Glutamatergic neuron (in vitro differentiated cells): ENCODE measurements at regions not wholly inside any gene's neighbourhood (a gene's known extent, or its start where the extent isn't known, plus 50 kb on each side); places are given as distances from the start of the nearest gene placed in this dataset.
A peak's percentile ranks its signal among the peaks of the same experiment; 100 is the strongest.

ENCODE experiments used
- DNase-seq: peaks from one replicate; pipeline ENCODE4 v3.0.0; 2022
- H3K27ac Mint-ChIP-seq: one replicate; pipeline ENCODE4 v1.8.0; 2020; ENCODE audit warnings: mild to moderate bottlenecking, mixed read lengths, inconsistent platforms; ENCODE audit not compliant: unreplicated experiment
- H3K27me3 Mint-ChIP-seq: one replicate; pipeline ENCODE4 v1.8.0; 2020; ENCODE audit warnings: mild to moderate bottlenecking, moderate library complexity, mixed read lengths, inconsistent platforms; ENCODE audit not compliant: unreplicated experiment
- H3K36me3 Mint-ChIP-seq: one replicate; pipeline ENCODE4 v1.8.0; 2020; ENCODE audit warnings: mild to moderate bottlenecking, mixed read lengths, inconsistent platforms; ENCODE audit not compliant: unreplicated experiment
- H3K4me1 Mint-ChIP-seq: one replicate; pipeline ENCODE4 v1.8.0; 2020; ENCODE audit warnings: mild to moderate bottlenecking, low read depth, mixed read lengths, inconsistent platforms; ENCODE audit not compliant: unreplicated experiment
- H3K4me3 Mint-ChIP-seq: one replicate; pipeline ENCODE4 v1.8.0; 2020; ENCODE audit warnings: mild to moderate bottlenecking, mixed read lengths, inconsistent platforms; ENCODE audit not compliant: unreplicated experiment
- H3K9me3 Mint-ChIP-seq: one replicate; pipeline ENCODE4 v1.8.0; 2020; ENCODE audit warnings: mild to moderate bottlenecking, moderate library complexity, mixed read lengths, inconsistent platforms; ENCODE audit not compliant: unreplicated experiment
- CTCF ChIP-seq: fragments of 200-600 bp; sonication (generic); IDR thresholded peaks from one replicate; pipeline ENCODE4 v1.5.0; 2021; ENCODE audit not compliant: partially characterized antibody, unreplicated experiment

GRCh38 chr10:42970451-42971250, 106.2 kb upstream of the RET start:
- peak; percentile 19 for DNase-seq
- peaks cover 4% of the 10 kb centered on the region for H3K4me1 Mint-ChIP-seq

DNA sequence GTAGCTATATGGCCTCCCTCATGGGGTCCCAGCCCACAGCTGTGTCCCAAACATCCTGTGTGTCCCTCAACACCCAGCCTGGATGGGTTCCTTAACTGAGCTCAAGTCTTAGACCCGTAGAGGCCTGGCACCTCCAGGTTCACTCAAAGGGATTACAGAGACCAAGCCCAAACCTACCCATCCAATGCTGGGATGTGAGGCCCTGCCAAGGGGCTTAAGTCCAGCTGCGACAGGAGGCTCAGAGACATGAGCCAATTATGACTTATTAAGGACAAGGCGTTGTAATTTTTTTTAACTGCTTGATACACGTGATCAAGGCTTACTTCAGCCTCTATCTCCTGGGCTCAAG, 105.6 kb upstream of the RET start:
- Mint-ChIP-seq H3K4me3 (no peak overlapping the region), H3K36me3 (no peaks in the 10 kb centered on the region), H3K27ac (no peak overlapping the region), H3K9me3 (peaks cover 3% of the 10 kb centered on the region), H3K4me1 (peaks cover 4% of the 10 kb centered on the region), H3K27me3 (peaks cover 3% of the 10 kb centered on the region)
- no peak for DNase-seq
- TF ChIP-seq CTCF: no peak

More at GRCh38 chr10:42970451-42971250, 106.2 kb upstream of the RET start:
- peaks cover 3% of the 10 kb centered on the region for H3K27me3 Mint-ChIP-seq
- no peak for TF ChIP-seq CTCF
- no peak overlapping the region for H3K27ac Mint-ChIP-seq
- H3K9me3 Mint-ChIP-seq: peaks cover 3% of the 10 kb centered on the region
- no peaks in the 10 kb centered on the region for H3K36me3 Mint-ChIP-seq
- H3K4me3 Mint-ChIP-seq: no peak overlapping the region

GRCh38 chr10:42972946-42973345, 103.9 kb upstream of the RET start:
- Mint-ChIP-seq H3K9me3 (peaks cover 4% of the 10 kb centered on the region), H3K27ac (no peak overlapping the region), H3K27me3 (peaks cover 6% of the 10 kb centered on the region), H3K4me3 (no peak overlapping the region), H3K36me3 (no peaks in the 10 kb centered on the region), H3K4me1 (peaks cover 4% of the 10 kb centered on the region)
- no peak for DNase-seq
- no peak for TF ChIP-seq CTCF

- H3K4me3 Mint-ChIP-seq: no peak overlapping the region
- H3K9me3 Mint-ChIP-seq: peaks cover 4% of the 10 kb centered on the region
- H3K36me3 Mint-ChIP-seq: no peaks in the 10 kb centered on the region
- H3K27ac Mint-ChIP-seq: no peak overlapping the region
- no peak for TF ChIP-seq CTCF
- DNase-seq: no peak
- peaks cover 6% of the 10 kb centered on the region for H3K27me3 Mint-ChIP-seq
- peaks cover 4% of the 10 kb centered on the region for H3K4me1 Mint-ChIP-seq
Measured at GRCh38 chr10:42973411-42973810, 103.5 kb upstream of the RET start.

- DNase-seq: peak; percentile 7
- H3K27me3 Mint-ChIP-seq: peaks cover 6% of the 10 kb centered on the region
- peaks cover 4% of the 10 kb centered on the region for H3K9me3 Mint-ChIP-seq
Measured at GRCh38 chr10:42973870-42974692, 102.8 kb upstream of the RET start.

More at GRCh38 chr10:42973870-42974692, 102.8 kb upstream of the RET start:
- Mint-ChIP-seq H3K4me3 (no peak overlapping the region), H3K36me3 (no peaks in the 10 kb centered on the region), H3K4me1 (peaks cover 4% of the 10 kb centered on the region), H3K27ac (no peak overlapping the region)
- no peak for TF ChIP-seq CTCF
